Kidney epithelial cell (primary cell): ENCODE measurements at regions not wholly inside any gene's neighbourhood (a gene's known extent, or its start where the extent isn't known, plus 50 kb on each side); places are given as distances from the start of the nearest gene placed in this dataset.
"Not testable (repeated sequence)": the region's sequence is repeated elsewhere in the genome, so short reads cannot be mapped to it uniquely, and the experiment has no call there.

Source experiments
- DNase-seq: peaks from one replicate; pipeline ENCODE4 v3.0.0-alpha.2; 2010; ENCODE audit warnings: low read depth
- H3K27me3 ChIP-seq: 2 replicates; pipeline ENCODE4 v1.6.0; 2011; ENCODE audit warnings: low read length; ENCODE audit not compliant: control insufficient read depth, insufficient read depth
- H3K36me3 ChIP-seq: 2 replicates; pipeline ENCODE4 v1.5.1; 2011; ENCODE audit warnings: low read length; ENCODE audit not compliant: control insufficient read depth, insufficient read depth
- H3K4me3 ChIP-seq: 2 replicates; pipeline ENCODE4 v1.5.1; 2011; ENCODE audit warnings: low read depth, mild to moderate bottlenecking, control low read depth, low read length
- CTCF ChIP-seq: IDR thresholded peaks from 2 replicates; pipeline ENCODE4 v1.5.1; 2011; ENCODE audit warnings: mild to moderate bottlenecking, moderate library complexity, low read length, control low read depth, inconsistent platforms; ENCODE audit not compliant: insufficient read depth, poor library complexity, severe bottlenecking

GRCh38 chr1:223046011-223046410 is 97.0 kb downstream of the TLR5 start:
- no peak for TF ChIP-seq CTCF
- no peaks in the 10 kb centered on the region for H3K27me3 ChIP-seq

GRCh38 chr1:223046463-223046862 is 96.6 kb downstream of the TLR5 start:
- not testable (repeated sequence) for DNase-seq, H3K4me3 ChIP-seq, H3K27me3 ChIP-seq, H3K36me3 ChIP-seq

More at GRCh38 chr1:223046011-223046410, 97.0 kb downstream of the TLR5 start:
- H3K4me3 ChIP-seq, result no peak overlapping the region
- DNase-seq, result no peak
- H3K36me3 ChIP-seq, result no peaks in the 10 kb centered on the region

GRCh38 chr1:223048026-223048425 is 95.0 kb downstream of the TLR5 start:
- Histone ChIP-seq H3K36me3 (no peaks in the 10 kb centered on the region), H3K4me3 (no peak overlapping the region), H3K27me3 (no peaks in the 10 kb centered on the region)
- no peak for TF ChIP-seq CTCF
- DNase-seq, result no peak

- H3K36me3 ChIP-seq, result no peaks in the 10 kb centered on the region
- TF ChIP-seq CTCF, result no peak
- no peak overlapping the region for H3K4me3 ChIP-seq
- H3K27me3 ChIP-seq, result peaks cover 2% of the 10 kb centered on the region
- no peak for DNase-seq
These were observed 90.6 kb downstream of the TLR5 start for GRCh38 chr1:223052462-223052861.

- no peak overlapping the region for H3K4me3 ChIP-seq
- no peak for DNase-seq
- TF ChIP-seq CTCF, result no peak
- no peaks in the 10 kb centered on the region for H3K36me3 ChIP-seq
- H3K27me3 ChIP-seq, result peaks cover 2% of the 10 kb centered on the region
These were observed 90.1 kb downstream of the TLR5 start for GRCh38 chr1:223052931-223053330.

GRCh38 chr1:223056802-223057201 is 86.2 kb downstream of the TLR5 start:
- H3K4me3 ChIP-seq, result no peak overlapping the region
- DNase-seq, result no peak
- H3K27me3 ChIP-seq, result peaks cover 2% of the 10 kb centered on the region
- TF ChIP-seq CTCF, result no peak
- no peaks in the 10 kb centered on the region for H3K36me3 ChIP-seq
